Stimulated activated naive CD8-positive, alpha-beta T cell treated with anti-CD3 and anti-CD28 coated beads, Interleukin-15, amount 100 ng/mL, for 72 hours (primary cell): ENCODE measurements at regions not wholly inside any gene's neighbourhood (a gene's known extent, or its start where the extent isn't known, plus 50 kb on each side); places are given as distances from the start of the nearest gene placed in this dataset.
"Not testable (repeated sequence)": the region's sequence is repeated elsewhere in the genome, so short reads cannot be mapped to it uniquely, and the experiment has no call there.

Experiments
- ATAC-seq: fragments of 150-1000 bp; cut with Tn5 transposase; 2 replicates; pipeline ENCODE4 v1.10.0; 2021; ENCODE audit warnings: mild to moderate bottlenecking, moderate library complexity
- DNase-seq, 2 donors: peaks; one replicate each; pipeline ENCODE4 v3.0.0; 2021 to 2022
- H3K27ac Mint-ChIP-seq, 2 donors: one replicate each; pipeline ENCODE4 v1.8.0; 2022; ENCODE audit warnings: mild to moderate bottlenecking in 2 of 2, mixed read lengths in 2 of 2, moderate library complexity in 2 of 2
- H3K27me3 Mint-ChIP-seq: one replicate; pipeline ENCODE4 v1.8.0; 2022; ENCODE audit warnings: mixed read lengths
- H3K4me1 Mint-ChIP-seq: one replicate; pipeline ENCODE4 v1.8.0; 2022; ENCODE audit warnings: mild to moderate bottlenecking, mixed read lengths
- H3K4me3 Mint-ChIP-seq, 2 donors: one replicate each; pipeline ENCODE4 v1.8.0; 2022; ENCODE audit warnings: mild to moderate bottlenecking in 2 of 2, mixed read lengths in 2 of 2, moderate library complexity in 1 of 2
- H3K9me3 Mint-ChIP-seq, 2 donors: one replicate each; pipeline ENCODE4 v1.8.0; 2022; ENCODE audit warnings: mixed read lengths in 2 of 2

DNA sequence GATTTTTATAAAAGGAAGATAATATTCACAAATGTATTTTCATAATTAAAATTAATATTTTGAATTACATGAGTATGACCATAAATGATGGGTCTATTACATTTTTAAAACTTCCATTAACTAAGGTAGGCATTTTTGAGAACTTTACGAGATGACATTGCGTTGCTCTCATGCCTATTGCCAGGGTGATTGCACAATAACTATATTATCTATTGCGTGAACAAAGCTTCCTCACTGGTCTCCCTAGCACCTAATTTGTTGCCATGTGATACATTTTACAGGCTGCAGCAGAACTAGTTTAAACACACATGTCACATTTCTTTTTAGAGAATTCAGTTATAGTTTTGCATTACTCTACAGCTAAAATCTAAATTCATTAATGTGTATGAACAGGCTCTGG is 289.7 kb upstream of the GRID2 start:
- H3K4me1 Mint-ChIP-seq: no peaks in the 10 kb centered on the region
- H3K9me3 Mint-ChIP-seq: peaks cover 5 to 8% of the 10 kb centered on the region in 2 donors
- ATAC-seq: no peak

GRCh38 chr4:92021203-92021602 is 282.6 kb upstream of the GRID2 start:
- H3K4me1 Mint-ChIP-seq: no peaks in the 10 kb centered on the region
- DNase-seq (no peak), ATAC-seq (no peak)
- H3K4me3 Mint-ChIP-seq: no peak overlapping the region
- no peaks in the 10 kb centered on the region for H3K9me3 Mint-ChIP-seq
- no peak overlapping the region for H3K27ac Mint-ChIP-seq
- H3K27me3 Mint-ChIP-seq: no peaks in the 10 kb centered on the region

More for the DNA sequence above, 289.7 kb upstream of the GRID2 start:
- DNase-seq: no peak
- no peak overlapping the region for H3K27ac Mint-ChIP-seq
- no peaks in the 10 kb centered on the region for H3K27me3 Mint-ChIP-seq
- no peak overlapping the region for H3K4me3 Mint-ChIP-seq

GRCh38 chr4:92021788-92022187 is 282.0 kb upstream of the GRID2 start:
- Mint-ChIP-seq H3K27ac (no peak overlapping the region), H3K4me1 (no peaks in the 10 kb centered on the region), H3K9me3 (no peaks in the 10 kb centered on the region), H3K27me3 (no peaks in the 10 kb centered on the region), H3K4me3 (no peak overlapping the region)
- ATAC-seq (no peak), DNase-seq (no peak)

GRCh38 chr4:92028830-92029229 is 274.9 kb upstream of the GRID2 start:
- not testable (repeated sequence) for H3K27me3 Mint-ChIP-seq

GRCh38 chr4:92031825-92032224 is 271.9 kb upstream of the GRID2 start:
- no peaks in the 10 kb centered on the region for H3K27me3 Mint-ChIP-seq
- no peak for DNase-seq
- H3K4me3 Mint-ChIP-seq: no peak overlapping the region
- ATAC-seq: no peak
- no peaks in the 10 kb centered on the region for H3K4me1 Mint-ChIP-seq
- H3K27ac Mint-ChIP-seq: no peak overlapping the region
- H3K9me3 Mint-ChIP-seq: no peaks in the 10 kb centered on the region

More at GRCh38 chr4:92028830-92029229, 274.9 kb upstream of the GRID2 start:
- not testable (repeated sequence) for H3K4me3 Mint-ChIP-seq, DNase-seq, ATAC-seq, H3K4me1 Mint-ChIP-seq, H3K27ac Mint-ChIP-seq, H3K9me3 Mint-ChIP-seq

- Mint-ChIP-seq H3K4me1 (no peaks in the 10 kb centered on the region), H3K27ac (no peak overlapping the region), H3K4me3 (no peak overlapping the region), H3K27me3 (no peaks in the 10 kb centered on the region), H3K9me3 (peaks cover 5% of the 10 kb centered on the region in 2 donors)
- ATAC-seq (no peak), DNase-seq (no peak)
Observed at GRCh38 chr4:92035666-92036065, 268.1 kb upstream of the GRID2 start.

DNA sequence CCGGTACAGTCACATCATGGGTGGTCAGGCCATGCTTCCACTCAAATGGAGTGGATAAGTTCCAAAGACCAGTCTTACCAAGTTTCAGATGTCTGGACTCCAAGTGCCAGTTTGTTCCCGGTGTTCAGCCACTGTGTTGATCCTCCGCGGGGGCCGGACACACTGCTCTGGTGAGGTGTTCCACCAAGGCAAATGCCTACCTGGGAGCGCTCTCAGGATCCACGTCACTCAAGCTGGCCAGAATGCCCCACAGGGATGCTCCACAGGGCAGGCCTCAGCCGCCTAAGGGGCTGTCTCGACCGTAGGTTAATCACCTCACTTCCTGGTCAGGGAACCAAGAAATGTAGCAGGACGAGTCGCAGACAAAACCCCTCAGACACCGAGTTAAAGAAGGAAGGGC is 258.0 kb upstream of the GRID2 start:
- Mint-ChIP-seq H3K4me1 (no peaks in the 10 kb centered on the region), H3K27ac (no peak overlapping the region), H3K9me3 (peaks cover 0 to 7% of the 10 kb centered on the region in 2 donors), H3K27me3 (no peaks in the 10 kb centered on the region), H3K4me3 (no peak overlapping the region)
- DNase-seq: no peak
- no peak for ATAC-seq

- DNase-seq (no peak), ATAC-seq (no peak)
- Mint-ChIP-seq H3K27me3 (no peaks in the 10 kb centered on the region), H3K4me3 (no peak overlapping the region), H3K27ac (no peak overlapping the region), H3K4me1 (no peaks in the 10 kb centered on the region), H3K9me3 (peaks cover 7 to 12% of the 10 kb centered on the region in 2 donors)
Observed at GRCh38 chr4:92047209-92047875, 256.4 kb upstream of the GRID2 start.

- Mint-ChIP-seq H3K4me3 (no peak overlapping the region), H3K9me3 (peaks cover 14 to 21% of the 10 kb centered on the region in 2 donors), H3K27ac (no peak overlapping the region), H3K4me1 (no peaks in the 10 kb centered on the region), H3K27me3 (no peaks in the 10 kb centered on the region)
- no peak for ATAC-seq
- DNase-seq: no peak
Observed at GRCh38 chr4:92050875-92051274, 252.9 kb upstream of the GRID2 start.

GRCh38 chr4:92059615-92060014 is 244.2 kb upstream of the GRID2 start:
- no peak overlapping the region for H3K27ac Mint-ChIP-seq
- H3K27me3 Mint-ChIP-seq: no peaks in the 10 kb centered on the region
- no peak overlapping the region for H3K4me3 Mint-ChIP-seq
- ATAC-seq (no peak), DNase-seq (no peak)
- H3K9me3 Mint-ChIP-seq: peaks cover 7% of the 10 kb centered on the region in 2 donors
- no peaks in the 10 kb centered on the region for H3K4me1 Mint-ChIP-seq

GRCh38 chr4:92060333-92060732 is 243.4 kb upstream of the GRID2 start:
- DNase-seq (no peak), ATAC-seq (no peak)
- Mint-ChIP-seq H3K27me3 (no peaks in the 10 kb centered on the region), H3K9me3 (peaks cover 0 to 9% of the 10 kb centered on the region in 2 donors), H3K4me3 (no peak overlapping the region), H3K27ac (no peak overlapping the region), H3K4me1 (no peaks in the 10 kb centered on the region)

- DNase-seq (no peak), ATAC-seq (no peak)
- H3K4me1 Mint-ChIP-seq: no peaks in the 10 kb centered on the region
- H3K27ac Mint-ChIP-seq: no peak overlapping the region
- no peaks in the 10 kb centered on the region for H3K27me3 Mint-ChIP-seq
- peaks cover 5 to 15% of the 10 kb centered on the region in 2 donors for H3K9me3 Mint-ChIP-seq
- no peak overlapping the region for H3K4me3 Mint-ChIP-seq
Observed at GRCh38 chr4:92064574-92064973, 239.2 kb upstream of the GRID2 start.

GRCh38 chr4:92066485-92066884 is 237.3 kb upstream of the GRID2 start:
- Mint-ChIP-seq H3K9me3 (peaks cover 15 to 31% of the 10 kb centered on the region in 2 donors), H3K4me3 (no peak overlapping the region), H3K27me3 (no peaks in the 10 kb centered on the region), H3K27ac (no peak overlapping the region), H3K4me1 (no peaks in the 10 kb centered on the region)
- ATAC-seq (no peak), DNase-seq (no peak)

DNA sequence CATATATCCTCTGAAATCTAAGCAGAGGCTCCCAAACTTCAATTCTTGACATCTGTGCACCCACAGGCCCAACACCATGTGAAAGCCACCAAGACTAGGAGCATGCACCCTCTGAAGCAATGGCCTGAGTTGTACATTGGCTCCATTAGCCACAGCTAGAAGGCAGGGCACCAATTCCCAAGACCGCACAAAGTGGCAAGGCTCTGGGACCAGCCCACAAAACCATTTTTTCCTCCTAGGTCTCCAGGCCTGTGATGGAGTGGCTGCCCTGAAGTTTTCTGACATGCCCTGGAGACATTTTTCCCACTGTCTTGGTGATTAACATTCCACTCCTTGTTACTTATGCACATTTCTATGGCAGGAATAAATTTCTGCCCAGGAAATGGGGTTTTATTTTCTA is 232.2 kb upstream of the GRID2 start:
- Mint-ChIP-seq H3K4me1 (no peaks in the 10 kb centered on the region), H3K27me3 (no peaks in the 10 kb centered on the region), H3K9me3 (peaks cover 27 to 39% of the 10 kb centered on the region in 2 donors), H3K4me3 (no peak overlapping the region), H3K27ac (no peak overlapping the region)
- ATAC-seq: no peak
- DNase-seq: no peak

DNA sequence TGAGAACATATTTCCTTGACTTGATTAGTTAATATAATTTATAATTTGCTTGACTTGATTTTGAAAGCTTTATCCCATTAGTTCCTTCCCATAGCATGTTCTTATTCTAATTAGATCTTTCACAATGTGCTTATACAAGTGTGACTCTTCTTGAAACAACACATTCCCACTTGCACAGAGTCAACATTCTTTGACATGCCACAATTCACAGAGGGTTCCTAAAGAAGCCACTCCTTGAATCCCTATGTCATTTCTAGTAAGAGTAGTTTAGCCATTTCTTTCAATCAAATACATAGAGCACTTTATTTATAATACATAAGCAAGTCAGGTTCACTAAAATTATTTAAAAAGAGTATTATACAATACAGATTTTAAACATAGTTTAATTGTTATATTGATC is 228.9 kb upstream of the GRID2 start:
- H3K27me3 Mint-ChIP-seq: no peaks in the 10 kb centered on the region
- H3K4me3 Mint-ChIP-seq: no peak overlapping the region
- H3K9me3 Mint-ChIP-seq: peaks cover 20 to 32% of the 10 kb centered on the region in 2 donors
- ATAC-seq (no peak), DNase-seq (no peak)
- no peaks in the 10 kb centered on the region for H3K4me1 Mint-ChIP-seq
- no peak overlapping the region for H3K27ac Mint-ChIP-seq

DNA sequence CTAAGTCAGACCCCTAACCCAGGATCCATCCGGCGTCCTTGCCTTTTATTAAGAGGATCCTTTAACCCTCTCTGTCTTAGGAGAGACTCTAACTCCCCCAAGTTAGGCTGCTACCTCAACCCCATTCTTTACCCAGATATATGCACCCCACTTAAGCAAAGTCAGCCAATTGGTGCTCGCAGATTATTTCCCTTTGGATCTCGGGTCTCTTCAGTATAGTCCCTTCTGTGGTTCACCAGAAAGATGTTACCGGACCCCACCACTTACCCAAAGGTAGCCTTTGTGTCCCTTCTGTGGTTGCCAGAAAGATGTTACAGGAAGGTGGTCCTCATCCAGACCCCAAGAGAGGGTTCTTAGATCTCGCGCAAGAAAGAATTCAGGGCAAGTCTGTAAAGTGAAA is 212.9 kb upstream of the GRID2 start:
- no peaks in the 10 kb centered on the region for H3K4me1 Mint-ChIP-seq
- peaks cover 13 to 19% of the 10 kb centered on the region in 2 donors for H3K9me3 Mint-ChIP-seq
- ATAC-seq (no peak), DNase-seq (no peak)
- no peaks in the 10 kb centered on the region for H3K27me3 Mint-ChIP-seq
- no peak overlapping the region for H3K27ac Mint-ChIP-seq
- no peak overlapping the region for H3K4me3 Mint-ChIP-seq

DNA sequence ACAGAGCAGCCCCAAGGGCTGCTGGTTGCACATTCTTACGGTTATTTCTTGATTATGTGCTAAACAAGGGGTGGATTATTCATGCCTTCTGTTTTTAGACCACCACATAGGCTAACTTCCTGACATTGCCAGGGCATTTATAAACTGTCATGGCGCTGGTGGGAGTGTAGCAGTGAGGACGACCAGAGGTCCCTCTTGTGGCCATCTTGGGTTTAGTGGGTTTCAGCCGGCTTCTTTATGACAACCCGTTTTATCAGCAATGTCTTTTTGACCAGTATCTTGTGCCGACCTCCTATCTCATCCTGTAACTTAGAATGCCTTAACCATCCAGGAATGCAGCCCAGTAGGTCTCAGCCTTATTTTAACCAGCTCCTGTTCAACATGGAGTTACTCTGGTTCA is 212.4 kb upstream of the GRID2 start:
- Mint-ChIP-seq H3K4me3 (no peak overlapping the region), H3K27me3 (no peaks in the 10 kb centered on the region), H3K4me1 (no peaks in the 10 kb centered on the region), H3K27ac (no peak overlapping the region), H3K9me3 (peaks cover 13 to 19% of the 10 kb centered on the region in 2 donors)
- ATAC-seq (no peak), DNase-seq (no peak)
